GM18507 (cell line): ENCODE measurements at regions not wholly inside any gene's neighbourhood (a gene's known extent, or its start where the extent isn't known, plus 50 kb on each side); places are given as distances from the start of the nearest gene placed in this dataset.
"Not testable (repeated sequence)": the region's sequence is repeated elsewhere in the genome, so short reads cannot be mapped to it uniquely, and the experiment has no call there.

Experiments used
- DNase-seq: peaks from one replicate; pipeline ENCODE4 v3.0.0; 2011; ENCODE audit warnings: low read depth; ENCODE audit not compliant: insufficient read length; ENCODE audit errors: extremely low spot score
- FAIRE-seq: peaks from 2 replicates; lab custom pipeline; 2011; peaks lifted over from hg19 to GRCh38; lab: Jason Lieb, UNC

GRCh38 chr14:54010981-54011380 is 54.4 kb upstream of the BMP4 start:
- FAIRE-seq (no peak), DNase-seq (no peak)

- DNase-seq (no peak), FAIRE-seq (no peak)
Measured at GRCh38 chr14:54023027-54023426, 66.4 kb upstream of the BMP4 start.

- DNase-seq (no peak), FAIRE-seq (no peak)
Measured at GRCh38 chr14:54025661-54026060, 69.0 kb upstream of the BMP4 start.

GRCh38 chr14:54026671-54027070 is 70.0 kb upstream of the BMP4 start:
- no peak for FAIRE-seq
- no peak for DNase-seq

- not testable (repeated sequence) for FAIRE-seq, DNase-seq
Measured at GRCh38 chr14:54030996-54031395, 74.4 kb upstream of the BMP4 start.

- not testable (repeated sequence) for FAIRE-seq, DNase-seq
Measured at GRCh38 chr14:54033285-54033684, 76.7 kb upstream of the BMP4 start.

GRCh38 chr14:54038724-54039123 is 82.1 kb upstream of the BMP4 start:
- DNase-seq: no peak
- FAIRE-seq: no peak

- no peak for FAIRE-seq
- no peak for DNase-seq
Measured at GRCh38 chr14:54039311-54039710, 82.7 kb upstream of the BMP4 start.

- FAIRE-seq (no peak), DNase-seq (no peak)
Measured at GRCh38 chr14:54040846-54041245, 84.2 kb upstream of the BMP4 start.

- DNase-seq (no peak), FAIRE-seq (no peak)
Measured at GRCh38 chr14:54046250-54046649, 89.6 kb upstream of the BMP4 start.

- no peak for DNase-seq
- no peak for FAIRE-seq
Measured at GRCh38 chr14:54047645-54048308, 91.2 kb upstream of the BMP4 start.

GRCh38 chr14:54048311-54048710 is 91.7 kb upstream of the BMP4 start:
- no peak for DNase-seq
- FAIRE-seq: no peak

- no peak for FAIRE-seq
- no peak for DNase-seq
Measured at GRCh38 chr14:54048736-54049135, 92.1 kb upstream of the BMP4 start.

GRCh38 chr14:54050759-54051158 is 94.1 kb upstream of the BMP4 start:
- FAIRE-seq (no peak), DNase-seq (no peak)

GRCh38 chr14:54052696-54053385 is 96.2 kb upstream of the BMP4 start:
- DNase-seq (no peak), FAIRE-seq (no peak)

- FAIRE-seq (no peak), DNase-seq (no peak)
Measured at GRCh38 chr14:54053386-54053745, 96.7 kb upstream of the BMP4 start.

- no peak for FAIRE-seq
Measured at GRCh38 chr14:54058505-54058904, 101.9 kb upstream of the BMP4 start.

GRCh38 chr14:54083549-54084239 is 127.1 kb upstream of the BMP4 start:
- DNase-seq: no peak
- FAIRE-seq: no peak

More at GRCh38 chr14:54058505-54058904, 101.9 kb upstream of the BMP4 start:
- no peak for DNase-seq

- DNase-seq (no peak), FAIRE-seq (no peak)
Measured at GRCh38 chr14:54085232-54085761, 128.7 kb upstream of the BMP4 start.

GRCh38 chr14:54085841-54086240 is 129.2 kb upstream of the BMP4 start:
- no peak for FAIRE-seq
- no peak for DNase-seq

- FAIRE-seq: no peak
- no peak for DNase-seq
Measured at GRCh38 chr14:54086767-54087166, 130.1 kb upstream of the BMP4 start.
